ENCODE measurements at regions not wholly inside any gene's neighbourhood (a gene's known extent, or its start where the extent isn't known, plus 50 kb on each side); places are given as distances from the start of the nearest gene placed in this dataset.

- DNase-seq: no peak
Observed at GRCh38 chr4:54879576-54879975, 221.8 kb downstream of the KIT start.

GRCh38 chr4:54877006-54877405, 219.2 kb downstream of the KIT start:
- no peak for DNase-seq
- Histone ChIP-seq H3K36me3 (replicated peaks; ENCODE audit: control insufficient read depth, insufficient read depth, low read length) (no peaks in the 10 kb centered on the region), H3K4me3 (ENCODE audit: insufficient read depth, low read depth, low read length) (no peak overlapping the region), H3K27me3 (ENCODE audit: control insufficient read depth, insufficient read depth, low read length) (no peaks in the 10 kb centered on the region)

More at GRCh38 chr4:54879576-54879975, 221.8 kb downstream of the KIT start:
- H3K36me3 ChIP-seq (replicated peaks; ENCODE audit: control insufficient read depth, insufficient read depth, low read length): no peaks in the 10 kb centered on the region
- H3K27me3 ChIP-seq (ENCODE audit: control insufficient read depth, insufficient read depth, low read length): no peaks in the 10 kb centered on the region
- H3K4me3 ChIP-seq (ENCODE audit: insufficient read depth, low read depth, low read length): no peak overlapping the region

- DNase-seq: no peak
- no peaks in the 10 kb centered on the region for H3K36me3 ChIP-seq (replicated peaks; ENCODE audit: control insufficient read depth, insufficient read depth, low read length)
- no peak overlapping the region for H3K4me3 ChIP-seq (ENCODE audit: insufficient read depth, low read depth, low read length)
- no peaks in the 10 kb centered on the region for H3K27me3 ChIP-seq (ENCODE audit: control insufficient read depth, insufficient read depth, low read length)
Observed at GRCh38 chr4:54872261-54872660, 214.5 kb downstream of the KIT start.

- no peak for DNase-seq
- Histone ChIP-seq H3K27me3 (ENCODE audit: control insufficient read depth, insufficient read depth, low read length) (no peaks in the 10 kb centered on the region; the same call in 1 of the 2 replicates), H3K36me3 (replicated peaks; ENCODE audit: control insufficient read depth, insufficient read depth, low read length) (no peaks in the 10 kb centered on the region), H3K4me3 (ENCODE audit: insufficient read depth, low read depth, low read length) (no peak overlapping the region)
Observed at GRCh38 chr4:54863571-54864255, 206.0 kb downstream of the KIT start.

- DNase-seq: no peak
- Histone ChIP-seq H3K27me3 (ENCODE audit: control insufficient read depth, insufficient read depth, low read length) (no peaks in the 10 kb centered on the region; the same call in 1 of the 2 replicates), H3K4me3 (ENCODE audit: insufficient read depth, low read depth, low read length) (no peak overlapping the region), H3K36me3 (replicated peaks; ENCODE audit: control insufficient read depth, insufficient read depth, low read length) (no peaks in the 10 kb centered on the region)
Observed at GRCh38 chr4:54861201-54861600, 203.4 kb downstream of the KIT start.

DNA sequence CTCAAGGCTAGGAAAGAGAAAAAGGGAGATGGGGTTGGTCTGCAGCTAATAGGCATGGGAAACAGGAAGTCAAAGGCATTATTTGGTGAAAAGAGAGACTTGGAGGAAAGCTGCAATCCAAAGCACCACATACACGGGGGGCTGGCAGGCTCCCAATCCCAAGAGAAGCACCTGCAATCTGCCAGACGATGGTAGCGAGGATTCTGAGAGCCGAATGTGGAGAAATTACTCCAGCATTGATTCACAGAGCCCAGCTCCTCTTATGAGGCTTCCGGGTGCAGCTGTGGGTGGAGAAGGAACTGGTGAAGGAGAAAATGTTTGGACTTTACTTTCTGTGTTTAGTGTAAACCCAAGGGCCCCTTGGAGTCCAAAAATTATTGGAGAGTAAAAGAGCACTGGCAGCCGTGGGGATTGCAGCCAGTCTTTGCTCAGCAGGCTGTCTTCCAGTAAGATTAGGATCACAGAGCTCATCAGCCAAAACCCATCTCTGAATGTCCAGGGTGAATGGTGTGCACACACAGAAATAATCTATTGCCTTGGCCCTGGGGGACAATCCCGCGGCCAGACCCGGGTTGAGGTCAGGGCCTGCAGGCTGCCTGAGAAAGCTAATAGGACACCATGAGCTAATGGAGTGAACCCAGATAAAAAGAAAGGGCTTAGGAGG, 197.6 kb downstream of the KIT start:
- no peak overlapping the region for H3K4me3 ChIP-seq (ENCODE audit: insufficient read depth, low read depth, low read length)
- no peak for DNase-seq
- no peaks in the 10 kb centered on the region for H3K27me3 ChIP-seq (ENCODE audit: control insufficient read depth, insufficient read depth, low read length)
- no peaks in the 10 kb centered on the region for H3K36me3 ChIP-seq (replicated peaks; ENCODE audit: control insufficient read depth, insufficient read depth, low read length)

DNA sequence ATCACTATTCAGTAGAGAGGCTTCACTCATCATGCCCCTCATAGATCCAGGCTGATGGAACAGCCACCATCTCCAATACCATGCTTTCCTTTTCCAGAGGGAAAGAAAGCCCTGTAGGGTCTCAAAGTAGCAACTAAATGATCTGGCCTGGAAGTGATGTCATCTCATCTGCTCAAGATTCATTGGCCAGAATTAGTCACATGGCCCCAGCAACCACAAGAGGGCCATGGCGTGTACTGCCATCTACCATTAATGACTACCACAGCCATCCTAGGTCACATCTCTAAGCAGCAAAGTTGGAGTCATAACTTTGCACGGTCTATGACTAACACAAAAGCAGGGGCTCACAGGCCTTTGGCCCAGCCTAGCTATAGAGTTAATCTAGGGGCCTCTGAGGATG, 194.8 kb downstream of the KIT start:
- H3K4me3 ChIP-seq (ENCODE audit: insufficient read depth, low read depth, low read length): no peak overlapping the region

GRCh38 chr4:54852054-54852453, 194.3 kb downstream of the KIT start:
- DNase-seq: no peak
- H3K4me3 ChIP-seq (ENCODE audit: insufficient read depth, low read depth, low read length): no peak overlapping the region
- no peaks in the 10 kb centered on the region for H3K36me3 ChIP-seq (replicated peaks; ENCODE audit: control insufficient read depth, insufficient read depth, low read length)
- no peaks in the 10 kb centered on the region for H3K27me3 ChIP-seq (ENCODE audit: control insufficient read depth, insufficient read depth, low read length)

More for the DNA sequence above, 194.8 kb downstream of the KIT start:
- no peak for DNase-seq
- no peaks in the 10 kb centered on the region for H3K27me3 ChIP-seq (ENCODE audit: control insufficient read depth, insufficient read depth, low read length)
- H3K36me3 ChIP-seq (replicated peaks; ENCODE audit: control insufficient read depth, insufficient read depth, low read length): no peaks in the 10 kb centered on the region

DNA sequence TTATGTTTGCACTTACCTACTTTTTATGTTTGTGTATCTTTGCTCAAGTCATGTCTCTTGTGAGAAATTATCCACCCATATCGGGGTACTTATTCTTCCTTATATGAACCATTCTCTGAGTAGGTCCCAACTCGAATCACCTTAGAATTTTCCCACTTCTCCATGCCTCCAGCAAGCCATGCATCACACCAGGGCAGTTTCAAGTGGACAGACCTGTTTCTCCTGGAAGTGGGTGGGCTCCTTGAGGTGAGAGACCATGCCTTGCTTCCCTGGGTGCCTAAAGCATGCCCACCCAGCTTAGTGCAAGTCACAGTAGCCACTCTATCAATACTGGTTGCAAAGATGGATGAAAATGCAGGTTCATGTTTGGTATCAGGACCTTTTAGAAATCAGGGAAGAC, 187.2 kb downstream of the KIT start:
- H3K36me3 ChIP-seq (replicated peaks; ENCODE audit: control insufficient read depth, insufficient read depth, low read length): no peaks in the 10 kb centered on the region

DNA sequence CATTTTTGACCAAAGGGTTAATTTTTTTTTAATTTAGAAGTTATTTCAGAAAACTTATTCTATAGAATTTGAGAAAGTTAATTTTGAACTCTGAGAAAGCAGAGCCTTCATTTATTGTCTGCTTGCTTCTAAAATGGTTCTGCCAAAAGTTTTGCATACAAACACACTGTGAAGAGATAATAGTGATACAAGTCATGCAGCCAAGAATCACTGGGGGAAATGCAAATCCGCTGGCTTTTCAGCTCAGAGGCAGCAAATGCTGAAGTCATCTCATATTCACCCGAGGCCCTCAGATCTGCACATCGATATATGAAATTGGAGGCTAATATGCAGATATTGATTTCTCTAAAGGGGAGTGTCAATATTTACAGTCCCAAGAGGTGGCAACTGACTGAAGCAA, 186.2 kb downstream of the KIT start:
- Histone ChIP-seq H3K36me3 (replicated peaks; ENCODE audit: control insufficient read depth, insufficient read depth, low read length) (no peaks in the 10 kb centered on the region), H3K4me3 (ENCODE audit: insufficient read depth, low read depth, low read length) (no peak overlapping the region), H3K27me3 (ENCODE audit: control insufficient read depth, insufficient read depth, low read length) (no peaks in the 10 kb centered on the region)
- DNase-seq: no peak

More for the DNA sequence above, 187.2 kb downstream of the KIT start:
- H3K27me3 ChIP-seq (ENCODE audit: control insufficient read depth, insufficient read depth, low read length): no peaks in the 10 kb centered on the region
- H3K4me3 ChIP-seq (ENCODE audit: insufficient read depth, low read depth, low read length): no peak overlapping the region
- no peak for DNase-seq

- no peaks in the 10 kb centered on the region for H3K27me3 ChIP-seq (ENCODE audit: control insufficient read depth, insufficient read depth, low read length)
- no peak for DNase-seq
- no peak overlapping the region for H3K4me3 ChIP-seq (ENCODE audit: insufficient read depth, low read depth, low read length)
- no peaks in the 10 kb centered on the region for H3K36me3 ChIP-seq (replicated peaks; ENCODE audit: control insufficient read depth, insufficient read depth, low read length)
Observed at GRCh38 chr4:54843106-54843505, 185.3 kb downstream of the KIT start.

GRCh38 chr4:54842656-54843055, 184.9 kb downstream of the KIT start:
- Histone ChIP-seq H3K4me3 (ENCODE audit: insufficient read depth, low read depth, low read length) (no peak overlapping the region), H3K27me3 (ENCODE audit: control insufficient read depth, insufficient read depth, low read length) (no peaks in the 10 kb centered on the region), H3K36me3 (replicated peaks; ENCODE audit: control insufficient read depth, insufficient read depth, low read length) (no peaks in the 10 kb centered on the region)

GRCh38 chr4:54842226-54842625, 184.5 kb downstream of the KIT start:
- H3K36me3 ChIP-seq (replicated peaks; ENCODE audit: control insufficient read depth, insufficient read depth, low read length): no peaks in the 10 kb centered on the region
- no peak for DNase-seq
- H3K27me3 ChIP-seq (ENCODE audit: control insufficient read depth, insufficient read depth, low read length): no peaks in the 10 kb centered on the region
- no peak overlapping the region for H3K4me3 ChIP-seq (ENCODE audit: insufficient read depth, low read depth, low read length)

More at GRCh38 chr4:54842656-54843055, 184.9 kb downstream of the KIT start:
- no peak for DNase-seq

DNA sequence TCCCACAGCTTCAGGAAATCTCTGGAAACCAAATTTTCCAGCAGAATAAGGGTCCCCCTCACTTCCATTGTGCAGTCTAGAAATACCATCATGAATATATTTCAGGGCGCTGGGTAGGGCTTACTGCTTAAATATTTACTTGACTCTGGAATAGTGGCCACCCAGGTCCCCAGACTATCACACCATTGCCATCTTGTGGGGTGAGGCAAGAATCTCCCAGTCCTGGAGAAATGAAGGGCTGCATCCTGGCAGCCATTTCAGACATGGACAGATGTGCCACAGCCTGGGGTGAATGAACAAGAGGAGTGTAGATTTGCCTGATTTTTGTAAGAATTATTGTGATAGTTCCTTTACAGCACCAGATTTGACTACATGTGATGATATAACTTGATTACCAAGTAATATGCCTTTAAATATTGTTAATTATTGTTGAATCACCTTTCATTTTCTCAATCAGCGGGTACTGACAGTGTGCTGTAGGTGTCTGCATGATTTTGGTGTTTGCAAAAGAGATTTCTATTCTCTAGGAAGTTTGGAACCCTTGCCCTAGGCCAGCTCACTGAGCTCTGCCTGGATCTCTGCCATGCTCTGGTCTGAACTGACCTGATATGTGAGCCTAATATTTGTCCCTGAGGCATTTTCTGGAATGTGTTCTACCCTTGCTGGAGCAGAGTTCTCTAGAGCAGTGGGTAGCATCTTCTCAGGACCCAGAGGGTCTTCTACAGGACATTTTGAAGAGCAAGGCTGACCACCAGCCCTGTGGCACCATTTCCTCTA, 183.4 kb downstream of the KIT start:
- no peaks in the 10 kb centered on the region for H3K36me3 ChIP-seq (replicated peaks; ENCODE audit: control insufficient read depth, insufficient read depth, low read length)
- no peaks in the 10 kb centered on the region for H3K27me3 ChIP-seq (ENCODE audit: control insufficient read depth, insufficient read depth, low read length)
- no peak overlapping the region for H3K4me3 ChIP-seq (ENCODE audit: insufficient read depth, low read depth, low read length)
- no peak for DNase-seq

DNA sequence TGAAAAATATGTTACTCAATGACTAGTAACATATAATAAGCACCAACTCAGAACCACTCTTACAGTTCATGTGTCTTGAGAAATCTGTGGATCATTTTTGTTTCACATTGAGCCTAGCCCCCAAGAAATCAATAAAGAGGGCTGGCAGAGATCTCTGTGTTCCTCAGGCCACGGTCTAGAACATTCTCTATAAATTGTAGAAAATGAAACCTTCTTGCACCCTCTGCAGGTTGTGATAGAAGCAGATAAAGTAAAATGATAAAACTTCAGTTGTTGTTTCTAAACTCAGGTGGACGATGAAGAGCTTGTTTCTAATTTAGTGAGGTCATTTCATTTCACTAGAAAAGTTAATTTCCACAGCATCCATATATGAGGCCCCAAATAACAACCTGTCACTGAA, 182.7 kb downstream of the KIT start:
- Histone ChIP-seq H3K36me3 (replicated peaks; ENCODE audit: control insufficient read depth, insufficient read depth, low read length) (no peaks in the 10 kb centered on the region), H3K27me3 (ENCODE audit: control insufficient read depth, insufficient read depth, low read length) (no peaks in the 10 kb centered on the region), H3K4me3 (ENCODE audit: insufficient read depth, low read depth, low read length) (no peak overlapping the region)
- DNase-seq: no peak

Measured in H7 (cell line).